Naive thymus-derived CD4-positive, alpha-beta T cell (primary cell): ENCODE measurements at regions not wholly inside any gene's neighbourhood (a gene's known extent, or its start where the extent isn't known, plus 50 kb on each side); places are given as distances from the start of the nearest gene placed in this dataset.

Experiments used
- ATAC-seq: fragments of 150-1000 bp; cut with Tn5 transposase; 2 replicates; pipeline ENCODE4 v1.10.0; 2021; ENCODE audit warnings: mild to moderate bottlenecking, moderate library complexity
- CTCF ChIA-PET: fragments of 350-600 bp; sonication (Branson Sonifier 250); formaldehyde crosslinking; loops from one replicate; lab custom pipeline; 2021; ENCODE audit warnings: antibody characterized with exemption; lab: Charles Lee
- POLR2A ChIA-PET: fragments of 350-600 bp; sonication (Branson Sonifier 250); formaldehyde crosslinking; loops from one replicate; lab custom pipeline; 2021; ENCODE audit warnings: antibody characterized with exemption, inconsistent platforms; lab: Charles Lee
- DNase-seq, 9 donors: peaks; one replicate each; pipeline versions ENCODE4 v3.0.0 to v3.0.0-alpha.2; 2020 to 2022; ENCODE audit warnings: mixed read lengths in 1 of 9
- H3K27ac ChIP-seq: one replicate; pipeline ENCODE4 v1.7.0; 2013; ENCODE audit warnings: mild to moderate bottlenecking, low read depth, low read length, moderate library complexity
- H3K27me3 ChIP-seq, 2 donors: one replicate each; pipeline ENCODE4 v1.7.0; 2013; ENCODE audit warnings: low read length in 2 of 2, mild to moderate bottlenecking in 2 of 2, moderate library complexity in 2 of 2; ENCODE audit not compliant: control insufficient read depth in 2 of 2, insufficient read depth in 2 of 2
- H3K36me3 ChIP-seq, 3 experiments: 1 replicate in 2 of 3; 2 replicates in 1 of 3; pipeline ENCODE4 v1.7.0; 2013; ENCODE audit warnings: low read length in 3 of 3, mild to moderate bottlenecking in 3 of 3, moderate library complexity in 1 of 3; ENCODE audit not compliant: insufficient read depth in 3 of 3, control insufficient read depth in 2 of 3
- H3K4me1 ChIP-seq, 2 donors: one replicate each; pipeline ENCODE4 v1.7.0; 2013; ENCODE audit warnings: low read length in 2 of 2, mild to moderate bottlenecking in 2 of 2, moderate library complexity in 1 of 2; ENCODE audit not compliant: control insufficient read depth in 2 of 2, insufficient read depth in 2 of 2
- H3K4me3 ChIP-seq: 2 replicates; pipeline ENCODE4 v1.7.0; 2013; ENCODE audit warnings: mild to moderate bottlenecking, low read length
- H3K9me3 ChIP-seq, 3 experiments: 1 replicate in 2 of 3; 2 replicates in 1 of 3; pipeline ENCODE4 v1.7.0; 2013; ENCODE audit warnings: low read length in 3 of 3; ENCODE audit not compliant: control insufficient read depth in 2 of 3
- H3K27ac Mint-ChIP-seq, 9 donors: one replicate each; pipeline ENCODE4 v1.8.0; 2020 to 2022; ENCODE audit warnings: mixed read lengths in 9 of 9, mild to moderate bottlenecking in 8 of 9, moderate library complexity in 5 of 9, inconsistent platforms in 2 of 9
- H3K27me3 Mint-ChIP-seq, 5 donors: one replicate each; pipeline ENCODE4 v1.8.0; 2021 to 2022; ENCODE audit warnings: mixed read lengths in 5 of 5, mild to moderate bottlenecking in 1 of 5
- H3K36me3 Mint-ChIP-seq, 5 donors: one replicate each; pipeline ENCODE4 v1.8.0; 2020 to 2022; ENCODE audit warnings: mixed read lengths in 5 of 5, mild to moderate bottlenecking in 3 of 5, inconsistent platforms in 1 of 5
- H3K4me1 Mint-ChIP-seq, 7 donors: one replicate each; pipeline ENCODE4 v1.8.0; 2020 to 2022; ENCODE audit warnings: mixed read lengths in 7 of 7, mild to moderate bottlenecking in 3 of 7, inconsistent platforms in 1 of 7
- H3K4me3 Mint-ChIP-seq, 10 donors: one replicate each; pipeline ENCODE4 v1.8.0; 2020 to 2022; ENCODE audit warnings: mild to moderate bottlenecking in 10 of 10, mixed read lengths in 10 of 10, moderate library complexity in 6 of 10, inconsistent platforms in 2 of 10
- H3K9me3 Mint-ChIP-seq, 11 donors: one replicate each; pipeline ENCODE4 v1.8.0; 2020 to 2022; ENCODE audit warnings: mixed read lengths in 11 of 11, mild to moderate bottlenecking in 4 of 11, inconsistent platforms in 1 of 11, moderate library complexity in 1 of 11
- intact Hi-C, 2 donors: fragments of 100-400 bp; cut with micrococcal nuclease; formaldehyde crosslinking; loops; one replicate each; pipeline ENCODE4 v1.15.1; 2023

DNA sequence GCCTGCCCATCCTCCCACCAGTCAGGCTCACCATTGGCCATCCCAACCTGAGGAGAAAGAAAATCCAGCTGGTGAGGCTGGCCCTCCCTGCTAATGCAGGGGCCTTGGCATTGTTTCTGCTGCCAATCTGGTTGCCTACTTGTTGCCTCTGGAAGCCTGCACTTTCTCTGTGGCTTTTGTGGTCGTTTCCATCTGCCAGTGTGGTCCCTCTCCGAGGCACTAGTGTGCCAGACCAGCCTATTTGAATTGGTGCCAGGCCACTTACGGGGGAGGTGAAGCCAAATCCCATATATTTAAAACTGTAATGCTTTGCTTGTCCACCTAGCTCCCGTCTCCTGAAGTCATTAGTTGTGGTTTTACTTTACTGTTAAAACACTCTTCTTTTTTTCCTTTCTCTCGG, 213.4 kb upstream of the ADAMTSL1 start:
- no peak overlapping the region for H3K4me3 Mint-ChIP-seq
- peaks cover 0 to 1% (median 0%) of the 10 kb centered on the region in 11 donors for H3K9me3 Mint-ChIP-seq
- no peak overlapping the region for H3K27ac Mint-ChIP-seq
- intact Hi-C loops, result no loop called here
- peaks cover 9 to 22% (median 15%) of the 10 kb centered on the region in 5 donors for H3K27me3 Mint-ChIP-seq
- peaks cover 0 to 6% (median 0%) of the 10 kb centered on the region in 7 donors for H3K4me1 Mint-ChIP-seq
- Histone ChIP-seq H3K36me3 (no peaks in the 10 kb centered on the region), H3K27me3 (no peaks in the 10 kb centered on the region), H3K9me3 (no peaks in the 10 kb centered on the region), H3K4me3 (no peak overlapping the region), H3K4me1 (no peaks in the 10 kb centered on the region), H3K27ac (no peak overlapping the region)
- no peak for ATAC-seq
- ChIA-PET POLR2A (no interaction called here), CTCF (no interaction called here)
- no peaks in the 10 kb centered on the region for H3K36me3 Mint-ChIP-seq
- no peak for DNase-seq

DNA sequence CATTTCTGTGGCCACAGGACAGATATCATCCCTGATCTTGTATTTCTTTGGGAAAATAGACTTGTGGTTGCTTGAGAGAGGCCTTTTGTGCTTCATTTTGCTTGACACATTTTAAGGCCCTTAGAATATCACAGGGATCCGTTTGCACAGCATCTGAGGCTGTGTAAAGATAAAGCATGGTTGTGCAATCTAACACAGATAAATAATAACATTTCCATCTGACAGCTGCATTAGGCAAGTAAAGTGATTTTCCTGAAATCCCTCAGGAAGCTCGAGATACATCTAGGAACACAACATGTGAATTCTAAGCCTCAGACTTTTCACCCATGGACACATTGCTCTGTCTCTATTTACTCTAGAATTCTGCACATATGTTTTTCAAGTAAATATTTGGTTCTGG, 212.8 kb upstream of the ADAMTSL1 start:
- Mint-ChIP-seq H3K27me3 (peaks cover 3 to 16% (median 8%) of the 10 kb centered on the region in 5 donors), H3K4me3 (no peak overlapping the region), H3K36me3 (no peaks in the 10 kb centered on the region), H3K9me3 (peaks cover 0 to 1% (median 0%) of the 10 kb centered on the region in 11 donors), H3K4me1 (peaks cover 0 to under 1% (median 0%) of the 10 kb centered on the region in 7 donors), H3K27ac (no peak overlapping the region)
- H3K36me3 ChIP-seq, result no peaks in the 10 kb centered on the region
- CTCF ChIA-PET, result no interaction called here
- ATAC-seq, result no peak
- H3K9me3 ChIP-seq, result no peaks in the 10 kb centered on the region
- no peaks in the 10 kb centered on the region for H3K4me1 ChIP-seq
- no peak overlapping the region for H3K4me3 ChIP-seq
- intact Hi-C loops, result no loop called here
- no peaks in the 10 kb centered on the region for H3K27me3 ChIP-seq
- POLR2A ChIA-PET, result no interaction called here
- H3K27ac ChIP-seq, result no peak overlapping the region
- DNase-seq, result no peak

- no peak for ATAC-seq
- H3K9me3 Mint-ChIP-seq, result peaks cover 0 to 1% (median 0%) of the 10 kb centered on the region in 11 donors
- no peak overlapping the region for H3K27ac Mint-ChIP-seq
These were observed 210.6 kb upstream of the ADAMTSL1 start for GRCh38 chr9:18263377-18263776.

DNA sequence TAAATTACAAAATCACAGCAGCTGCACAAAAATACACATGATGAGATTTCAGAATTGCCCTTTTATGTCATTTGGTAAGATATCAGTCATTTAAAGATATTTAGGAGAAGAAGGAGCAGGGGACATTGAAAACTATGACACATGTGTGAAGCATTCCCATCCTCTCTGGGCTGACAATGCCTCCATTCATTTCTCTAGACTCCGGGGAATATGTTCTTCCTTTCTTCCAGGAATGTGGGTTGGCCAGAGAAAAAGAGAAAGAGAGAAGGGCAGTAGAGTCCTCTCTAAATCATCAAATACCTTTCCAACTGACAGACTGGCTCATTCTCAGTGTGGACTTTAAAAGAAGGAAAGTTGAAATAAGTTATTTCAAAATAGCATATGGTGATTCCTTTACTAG, 205.6 kb upstream of the ADAMTSL1 start:
- no peaks in the 10 kb centered on the region for H3K9me3 ChIP-seq
- Mint-ChIP-seq H3K4me1 (no peaks in the 10 kb centered on the region), H3K4me3 (no peak overlapping the region), H3K36me3 (no peaks in the 10 kb centered on the region), H3K9me3 (peaks cover 0 to 20% (median 8%) of the 10 kb centered on the region in 11 donors), H3K27ac (no peak overlapping the region), H3K27me3 (peaks cover 0 to 20% (median 9%) of the 10 kb centered on the region in 5 donors)
- no peak overlapping the region for H3K4me3 ChIP-seq
- ATAC-seq, result no peak
- no peaks in the 10 kb centered on the region for H3K27me3 ChIP-seq
- no peaks in the 10 kb centered on the region for H3K36me3 ChIP-seq
- no peaks in the 10 kb centered on the region for H3K4me1 ChIP-seq
- no peak for DNase-seq
- CTCF ChIA-PET, result no interaction called here
- H3K27ac ChIP-seq, result no peak overlapping the region
- POLR2A ChIA-PET, result no interaction called here
- intact Hi-C loops, result no loop called here

More at GRCh38 chr9:18263377-18263776, 210.6 kb upstream of the ADAMTSL1 start:
- Mint-ChIP-seq H3K27me3 (peaks cover 0 to 20% (median 12%) of the 10 kb centered on the region in 5 donors), H3K36me3 (no peaks in the 10 kb centered on the region), H3K4me1 (no peaks in the 10 kb centered on the region), H3K4me3 (no peak overlapping the region)
- Histone ChIP-seq H3K4me1 (no peaks in the 10 kb centered on the region), H3K27me3 (no peaks in the 10 kb centered on the region), H3K9me3 (no peaks in the 10 kb centered on the region), H3K4me3 (no peak overlapping the region), H3K27ac (no peak overlapping the region), H3K36me3 (no peaks in the 10 kb centered on the region)
- ChIA-PET POLR2A (no interaction called here), CTCF (no interaction called here)
- DNase-seq, result no peak
- intact Hi-C loops, result no loop called here

DNA sequence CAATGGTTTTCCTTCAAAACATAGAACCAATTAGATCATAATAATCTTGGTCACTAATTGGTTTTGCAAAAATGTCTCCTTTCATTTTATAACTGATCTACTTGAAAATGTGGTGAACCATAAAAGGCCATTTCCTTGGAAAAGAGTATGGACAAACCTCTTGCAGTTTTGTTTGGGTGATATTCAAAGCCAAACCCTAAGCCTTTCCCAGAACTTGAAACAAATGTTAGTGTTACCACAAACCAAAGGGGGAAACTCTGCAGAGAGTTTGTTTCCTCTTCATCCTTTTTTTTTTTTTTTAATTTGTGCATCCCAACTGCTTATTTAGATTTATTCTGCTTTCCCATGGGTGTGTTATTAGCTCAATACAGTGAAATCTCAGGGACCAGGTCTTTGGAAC, 204.4 kb upstream of the ADAMTSL1 start:
- Mint-ChIP-seq H3K27ac (no peak overlapping the region), H3K4me3 (no peak overlapping the region), H3K27me3 (peaks cover 0 to 22% (median 10%) of the 10 kb centered on the region in 5 donors), H3K36me3 (peaks cover 0 to 5% (median 0%) of the 10 kb centered on the region in 5 donors), H3K4me1 (no peaks in the 10 kb centered on the region), H3K9me3 (peaks cover 0 to 30% (median 18%) of the 10 kb centered on the region in 11 donors)
- Histone ChIP-seq H3K27me3 (no peaks in the 10 kb centered on the region), H3K27ac (no peak overlapping the region), H3K4me3 (no peak overlapping the region), H3K4me1 (no peaks in the 10 kb centered on the region), H3K9me3 (no peaks in the 10 kb centered on the region), H3K36me3 (no peaks in the 10 kb centered on the region)
- DNase-seq, result no peak
- ChIA-PET POLR2A (no interaction called here), CTCF (no interaction called here)
- intact Hi-C loops, result no loop called here
- no peak for ATAC-seq

DNA sequence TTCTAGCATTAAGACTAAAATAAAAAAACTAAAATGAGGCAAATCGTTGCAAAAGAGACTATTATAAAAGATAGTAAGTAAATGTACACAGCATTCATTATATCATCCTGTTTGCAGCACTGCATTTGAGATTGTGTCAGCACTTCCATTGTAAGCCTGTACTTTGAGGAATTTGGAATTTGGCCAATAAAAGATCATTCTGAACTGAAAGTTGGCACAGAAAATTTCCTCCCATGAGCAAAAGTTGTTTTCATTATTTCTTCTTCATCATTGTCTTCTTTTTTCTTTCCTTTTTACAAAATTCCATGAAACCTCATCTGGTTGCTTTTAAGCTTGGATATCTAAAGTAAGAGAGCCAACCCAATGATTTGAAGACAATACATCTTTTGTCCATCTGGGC, 199.3 kb upstream of the ADAMTSL1 start:
- Histone ChIP-seq H3K9me3 (no peaks in the 10 kb centered on the region), H3K27me3 (no peaks in the 10 kb centered on the region), H3K27ac (no peak overlapping the region), H3K36me3 (no peaks in the 10 kb centered on the region), H3K4me1 (no peaks in the 10 kb centered on the region), H3K4me3 (no peak overlapping the region)
- peaks cover 0 to 57% (median 40%) of the 10 kb centered on the region in 11 donors for H3K9me3 Mint-ChIP-seq
- DNase-seq, result no peak
- H3K27me3 Mint-ChIP-seq, result peaks cover 0 to 10% (median 5%) of the 10 kb centered on the region in 5 donors
- CTCF ChIA-PET, result no interaction called here
- H3K4me1 Mint-ChIP-seq, result no peaks in the 10 kb centered on the region
- POLR2A ChIA-PET, result no interaction called here
- ATAC-seq, result no peak
- H3K4me3 Mint-ChIP-seq, result no peak overlapping the region
- H3K27ac Mint-ChIP-seq, result no peak overlapping the region
- intact Hi-C loops, result no loop called here
- peaks cover 0 to 6% (median 0%) of the 10 kb centered on the region in 5 donors for H3K36me3 Mint-ChIP-seq

- H3K27ac ChIP-seq, result no peak overlapping the region
- Mint-ChIP-seq H3K36me3 (peaks cover 0 to 6% (median 0%) of the 10 kb centered on the region in 5 donors), H3K4me3 (no peak overlapping the region), H3K27ac (no peak overlapping the region), H3K27me3 (peaks cover 0 to 10% (median 5%) of the 10 kb centered on the region in 5 donors), H3K9me3 (peaks cover 0 to 57% (median 39%) of the 10 kb centered on the region in 11 donors), H3K4me1 (no peaks in the 10 kb centered on the region)
- intact Hi-C loops, result no loop called here
- H3K27me3 ChIP-seq, result no peaks in the 10 kb centered on the region
- ATAC-seq (no peak), DNase-seq (no peak)
- no peaks in the 10 kb centered on the region for H3K4me1 ChIP-seq
- CTCF ChIA-PET, result no interaction called here
- no peak overlapping the region for H3K4me3 ChIP-seq
- POLR2A ChIA-PET, result no interaction called here
- no peaks in the 10 kb centered on the region for H3K36me3 ChIP-seq
- H3K9me3 ChIP-seq, result no peaks in the 10 kb centered on the region
These were observed 198.5 kb upstream of the ADAMTSL1 start for GRCh38 chr9:18275313-18275990.
